AG09309 (cell line): ENCODE measurements at regions not wholly inside any gene's neighbourhood (a gene's known extent, or its start where the extent isn't known, plus 50 kb on each side); places are given as distances from the start of the nearest gene placed in this dataset.

Experiments used
- DNase-seq: peaks from one replicate; pipeline ENCODE4 v3.0.0-alpha.2; 2010; ENCODE audit warnings: low read depth
- H3K4me3 ChIP-seq: 2 replicates; pipeline ENCODE4 v1.5.1; 2011; ENCODE audit warnings: mild to moderate bottlenecking, low read depth, low read length, moderate library complexity; ENCODE audit not compliant: control insufficient read depth
- TF ChIP-seq, protein P1 (sequence below): IDR thresholded peaks from 2 replicates; pipeline ENCODE4 v1.5.1; 2011; ENCODE audit warnings: mild to moderate bottlenecking, low read depth, low read length, inconsistent platforms; ENCODE audit not compliant: insufficient read depth, control insufficient read depth; ENCODE audit errors: missing control alignments

DNA sequence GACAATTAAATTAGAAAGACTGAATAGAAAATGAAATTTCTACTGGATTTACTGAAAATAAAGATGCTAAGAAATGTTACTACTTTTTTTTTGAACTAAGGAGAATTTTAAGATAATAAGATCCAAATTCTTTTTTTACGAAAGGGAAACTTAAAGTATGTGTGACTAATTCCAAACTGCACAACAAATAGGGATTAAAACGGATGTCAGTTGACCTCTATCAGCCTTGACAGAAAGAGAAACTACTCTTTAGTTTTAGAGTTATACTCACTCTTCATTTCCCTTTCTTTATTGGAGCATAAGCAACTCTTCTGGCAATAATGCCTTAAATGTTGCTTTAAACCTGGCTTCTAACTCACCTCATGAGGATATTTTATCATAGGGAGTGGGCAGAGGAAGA is 273.8 kb downstream of the SLITRK6 start:
- TF ChIP-seq, protein P1, sequence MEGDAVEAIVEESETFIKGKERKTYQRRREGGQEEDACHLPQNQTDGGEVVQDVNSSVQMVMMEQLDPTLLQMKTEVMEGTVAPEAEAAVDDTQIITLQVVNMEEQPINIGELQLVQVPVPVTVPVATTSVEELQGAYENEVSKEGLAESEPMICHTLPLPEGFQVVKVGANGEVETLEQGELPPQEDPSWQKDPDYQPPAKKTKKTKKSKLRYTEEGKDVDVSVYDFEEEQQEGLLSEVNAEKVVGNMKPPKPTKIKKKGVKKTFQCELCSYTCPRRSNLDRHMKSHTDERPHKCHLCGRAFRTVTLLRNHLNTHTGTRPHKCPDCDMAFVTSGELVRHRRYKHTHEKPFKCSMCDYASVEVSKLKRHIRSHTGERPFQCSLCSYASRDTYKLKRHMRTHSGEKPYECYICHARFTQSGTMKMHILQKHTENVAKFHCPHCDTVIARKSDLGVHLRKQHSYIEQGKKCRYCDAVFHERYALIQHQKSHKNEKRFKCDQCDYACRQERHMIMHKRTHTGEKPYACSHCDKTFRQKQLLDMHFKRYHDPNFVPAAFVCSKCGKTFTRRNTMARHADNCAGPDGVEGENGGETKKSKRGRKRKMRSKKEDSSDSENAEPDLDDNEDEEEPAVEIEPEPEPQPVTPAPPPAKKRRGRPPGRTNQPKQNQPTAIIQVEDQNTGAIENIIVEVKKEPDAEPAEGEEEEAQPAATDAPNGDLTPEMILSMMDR, result no peak
- no peak overlapping the region for H3K4me3 ChIP-seq
- DNase-seq, result no peak

DNA sequence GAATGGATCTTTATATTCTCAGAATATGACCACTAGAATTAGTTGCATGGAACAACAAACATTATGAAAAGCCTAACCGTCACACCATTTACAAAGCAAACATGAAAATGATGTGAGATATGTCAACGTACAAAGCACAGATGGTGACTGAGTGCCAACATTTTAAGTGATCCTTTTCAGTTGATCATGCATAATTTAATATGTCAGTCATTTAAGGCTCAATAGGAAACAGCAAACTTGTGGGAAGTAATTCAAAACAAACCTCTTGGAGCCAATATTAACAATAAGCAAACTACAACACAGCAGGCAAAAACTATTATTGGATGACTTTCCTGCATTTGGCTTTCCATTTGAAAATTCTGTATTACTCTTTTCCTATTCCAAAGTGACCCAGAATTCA is 277.6 kb downstream of the SLITRK6 start:
- no peak for DNase-seq
- H3K4me3 ChIP-seq, result no peak overlapping the region
- TF ChIP-seq, protein P1, result no peak

DNA sequence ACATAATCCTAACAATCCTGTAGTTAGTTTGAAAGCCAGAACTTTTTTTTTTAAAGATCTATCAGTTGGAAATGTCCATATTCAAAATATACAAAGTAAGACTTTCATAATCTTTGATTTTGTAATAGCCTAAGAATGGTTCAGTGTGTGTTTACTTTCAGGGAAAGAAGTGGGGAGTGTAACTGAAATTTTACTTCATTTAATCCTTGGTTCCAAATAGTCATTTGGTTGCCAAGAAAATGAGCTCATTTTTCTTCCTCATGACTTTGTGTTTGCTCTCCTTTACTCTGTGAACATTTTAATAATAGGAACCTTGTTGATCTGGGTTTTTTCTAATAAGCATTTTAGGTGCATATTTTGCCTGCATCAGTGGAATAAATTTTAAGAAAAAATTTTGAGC is 278.8 kb downstream of the SLITRK6 start:
- no peak overlapping the region for H3K4me3 ChIP-seq
- no peak for DNase-seq
- TF ChIP-seq, protein P1, result no peak

DNA sequence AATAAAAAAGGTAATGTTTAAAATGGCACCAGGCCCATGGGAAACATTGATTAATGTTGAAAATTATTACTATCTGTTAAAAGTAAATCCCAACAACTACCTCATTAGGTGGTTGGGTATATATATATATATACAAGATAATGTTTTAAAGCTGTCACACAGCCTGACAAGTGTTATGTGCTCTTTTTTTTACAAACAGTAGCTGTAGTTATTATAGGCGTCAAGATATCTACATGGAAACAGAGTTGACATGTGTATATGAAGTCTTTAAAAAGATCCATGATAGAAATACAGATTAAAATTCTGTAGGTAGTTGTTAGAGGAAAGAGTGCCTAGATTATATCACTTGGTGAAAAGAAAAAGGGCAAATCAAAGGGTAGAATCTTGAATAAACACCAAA is 279.9 kb downstream of the SLITRK6 start:
- TF ChIP-seq, protein P1, result no peak
- DNase-seq, result no peak

GRCh38 chr13:85512421-85512820 is 286.8 kb downstream of the SLITRK6 start:
- no peak for DNase-seq
- H3K4me3 ChIP-seq, result no peak overlapping the region
- TF ChIP-seq, protein P1, result no peak

More for the DNA sequence above, 279.9 kb downstream of the SLITRK6 start:
- H3K4me3 ChIP-seq, result no peak overlapping the region

DNA sequence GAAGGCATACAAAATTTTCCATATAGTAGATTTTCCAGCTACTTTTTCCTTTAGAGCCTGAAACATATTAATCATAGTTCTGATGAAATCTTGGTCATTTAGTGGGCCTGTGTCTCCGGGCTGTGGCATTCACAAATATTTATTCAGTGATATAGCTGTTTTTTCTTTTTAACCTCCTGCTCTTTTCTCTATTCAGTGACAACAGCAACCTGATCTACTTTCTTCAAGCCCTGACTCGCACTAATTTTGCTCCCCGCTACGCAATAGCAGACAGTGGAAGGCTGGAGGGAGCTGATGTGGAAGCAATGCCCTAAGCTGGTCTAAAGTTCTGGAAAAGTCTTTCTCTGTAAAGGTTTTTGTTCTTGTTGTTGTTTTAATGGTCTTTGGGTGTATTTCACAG is 289.7 kb downstream of the SLITRK6 start:
- no peak overlapping the region for H3K4me3 ChIP-seq
- no peak for DNase-seq
- TF ChIP-seq, protein P1, result no peak
